Stimulated activated CD4-positive, alpha-beta T cell treated with anti-CD3 and anti-CD28 coated beads, Interleukin-15, amount 100 ng/mL, for 24 hours (primary cell): ENCODE measurements at regions not wholly inside any gene's neighbourhood (a gene's known extent, or its start where the extent isn't known, plus 50 kb on each side); places are given as distances from the start of the nearest gene placed in this dataset.
"Not testable (repeated sequence)": the region's sequence is repeated elsewhere in the genome, so short reads cannot be mapped to it uniquely, and the experiment has no call there.

Experiments
- DNase-seq: peaks from one replicate; pipeline ENCODE4 v3.0.0-alpha.2; 2020

GRCh38 chr6:133055441-133055966 lies 185.7 kb upstream of the EYA4 start:
- no peak for DNase-seq

- no peak for DNase-seq
Observed at GRCh38 chr6:133057352-133057751, 183.8 kb upstream of the EYA4 start.

- no peak for DNase-seq
Observed at GRCh38 chr6:133062077-133062476, 179.1 kb upstream of the EYA4 start.

- DNase-seq = no peak
Observed at GRCh38 chr6:133062696-133063306, 178.4 kb upstream of the EYA4 start.

GRCh38 chr6:133067960-133068359 lies 173.2 kb upstream of the EYA4 start:
- no peak for DNase-seq

GRCh38 chr6:133070410-133071043 lies 170.6 kb upstream of the EYA4 start:
- no peak for DNase-seq

- no peak for DNase-seq
Observed at GRCh38 chr6:133079901-133080300, 161.3 kb upstream of the EYA4 start.

- DNase-seq = no peak
Observed at GRCh38 chr6:133083248-133083967, 157.7 kb upstream of the EYA4 start.

GRCh38 chr6:133085471-133085870 lies 155.7 kb upstream of the EYA4 start:
- DNase-seq = no peak

- no peak for DNase-seq
Observed at GRCh38 chr6:133085896-133086295, 155.3 kb upstream of the EYA4 start.

GRCh38 chr6:133088931-133089695 lies 152.0 kb upstream of the EYA4 start:
- no peak for DNase-seq

GRCh38 chr6:133092199-133092598 lies 149.0 kb upstream of the EYA4 start:
- DNase-seq = no peak

- no peak for DNase-seq
Observed at GRCh38 chr6:133092771-133093170, 148.4 kb upstream of the EYA4 start.

GRCh38 chr6:133093211-133093610 lies 147.9 kb upstream of the EYA4 start:
- DNase-seq = not testable (repeated sequence)

GRCh38 chr6:133093956-133094355 lies 147.2 kb upstream of the EYA4 start:
- no peak for DNase-seq

GRCh38 chr6:133097208-133097607 lies 143.9 kb upstream of the EYA4 start:
- no peak for DNase-seq

GRCh38 chr6:133099573-133099972 lies 141.6 kb upstream of the EYA4 start:
- DNase-seq = no peak

- DNase-seq = no peak
Observed at GRCh38 chr6:133100865-133101264, 140.3 kb upstream of the EYA4 start.

- DNase-seq = no peak
Observed at GRCh38 chr6:133101790-133102189, 139.4 kb upstream of the EYA4 start.

GRCh38 chr6:133106934-133107333 lies 134.2 kb upstream of the EYA4 start:
- DNase-seq = no peak

- no peak for DNase-seq
Observed at GRCh38 chr6:133108419-133108818, 132.7 kb upstream of the EYA4 start.

GRCh38 chr6:133114973-133115372 lies 126.2 kb upstream of the EYA4 start:
- DNase-seq = no peak

- DNase-seq = no peak
Observed at GRCh38 chr6:133115946-133116345, 125.2 kb upstream of the EYA4 start.
